PC-3 (cell line): ENCODE measurements at regions not wholly inside any gene's neighbourhood (a gene's known extent, or its start where the extent isn't known, plus 50 kb on each side); places are given as distances from the start of the nearest gene placed in this dataset.
"Not testable (repeated sequence)": the region's sequence is repeated elsewhere in the genome, so short reads cannot be mapped to it uniquely, and the experiment has no call there.

Experiments used
- ATAC-seq: fragments of 200-7000 bp; cut with Tn5 transposase; 2 replicates; pipeline ENCODE4 v1.9.1; 2020; ENCODE audit warnings: mild to moderate bottlenecking, moderate library complexity
- BruUV-seq: library from RNA; stranded (reverse); fragments of 400-500 nt; replicated peaks from 2 replicates; lab custom pipeline; 2021; lab: Mats Ljungman, UMichigan
- CTCF ChIA-PET: fragments of 300-600 bp; sonication (Branson Sonifier 250); formaldehyde crosslinking; loops from one replicate; lab custom pipeline; 2022; ENCODE audit warnings: antibody characterized with exemption; lab: Charles Lee
- POLR2A ChIA-PET: fragments of 300-600 bp; sonication (Branson Sonifier 250); formaldehyde crosslinking; loops from one replicate; lab custom pipeline; 2022; ENCODE audit warnings: antibody characterized with exemption; ENCODE audit not compliant: unreplicated experiment; lab: Charles Lee
- DNase-seq: peaks from one replicate; pipeline ENCODE4 v3.0.0-alpha.2; 2015
- H2AFZ ChIP-seq: fragments of 300-600 bp; sonication (generic); 2 replicates; pipeline ENCODE4 v1.6.0; 2016; ENCODE audit warnings: antibody characterized with exemption, low read length
- H3F3A ChIP-seq: fragments of 300-600 bp; sonication (generic); one replicate; pipeline ENCODE4 v1.6.0; 2017; ENCODE audit warnings: antibody characterized with exemption, low read length, control low read depth, mild to moderate bottlenecking; ENCODE audit not compliant: unreplicated experiment
- H3K27ac ChIP-seq: fragments of 300-600 bp; sonication (generic); 2 replicates; pipeline ENCODE4 v1.5.1; 2016; ENCODE audit warnings: mild to moderate bottlenecking, low read length
- H3K27me3 ChIP-seq: fragments of 300-600 bp; sonication (generic); 2 replicates; pipeline ENCODE4 v1.6.1; 2016; ENCODE audit warnings: low read length, mixed read lengths
- H3K36me3 ChIP-seq: fragments of 300-600 bp; sonication (generic); 2 replicates; pipeline ENCODE4 v1.6.1; 2016; ENCODE audit warnings: low read depth, mixed run types, low read length, mixed read lengths
- H3K4me1 ChIP-seq: fragments of 300-600 bp; sonication (generic); 2 replicates; pipeline ENCODE4 v1.5.1; 2016; ENCODE audit warnings: low read length; ENCODE audit not compliant: insufficient read depth
- H3K4me2 ChIP-seq: fragments of 300-600 bp; sonication (generic); 2 replicates; pipeline ENCODE4 v1.6.0; 2016; ENCODE audit warnings: low read length
- H3K4me3 ChIP-seq: fragments of 300-600 bp; sonication (generic); 2 replicates; pipeline ENCODE4 v1.5.1; 2016; ENCODE audit warnings: mild to moderate bottlenecking, low read length, mixed read lengths
- H3K79me2 ChIP-seq: fragments of 300-600 bp; sonication (generic); 2 replicates; pipeline ENCODE4 v1.6.1; 2017; ENCODE audit warnings: low read length, mixed read lengths
- H3K9ac ChIP-seq: fragments of 300-600 bp; sonication (generic); 2 replicates; pipeline ENCODE4 v1.6.0; 2016; ENCODE audit warnings: mild to moderate bottlenecking, low read length
- H3K9me2 ChIP-seq: fragments of 300-600 bp; sonication (generic); replicated peaks from 2 replicates; pipeline ENCODE4 v1.6.1; 2016; ENCODE audit warnings: mixed run types, low read length, mixed read lengths
- H3K9me3 ChIP-seq: fragments of 300-600 bp; sonication (generic); 2 replicates; pipeline ENCODE4 v1.6.1; 2016; ENCODE audit warnings: low read length, mixed read lengths
- H4K20me1 ChIP-seq: fragments of 300-600 bp; sonication (generic); 2 replicates; pipeline ENCODE4 v1.6.1; 2016; ENCODE audit warnings: low read length, mixed read lengths
- intact Hi-C: fragments of 100-400 bp; cut with micrococcal nuclease; formaldehyde crosslinking; loops from 2 replicates; pipeline ENCODE4 v1.9.0; 2023

- H3K4me1 ChIP-seq, H3K9me2 ChIP-seq, DNase-seq, POLR2A ChIA-PET, H3F3A ChIP-seq, H3K36me3 ChIP-seq, H3K9me3 ChIP-seq, H3K4me2 ChIP-seq, H3K9ac ChIP-seq, BruUV-seq, H3K27ac ChIP-seq, H3K79me2 ChIP-seq, H2AFZ ChIP-seq, ATAC-seq, intact Hi-C loops, H3K4me3 ChIP-seq, H3K27me3 ChIP-seq, CTCF ChIA-PET, H4K20me1 ChIP-seq: not testable (repeated sequence)
These were observed 945.2 kb upstream of the DEFB115 start for GRCh38 chr20:30312220-30312619.

GRCh38 chr20:30313660-30314059 lies 943.8 kb upstream of the DEFB115 start:
- H4K20me1 ChIP-seq, H3K9me3 ChIP-seq, BruUV-seq, ATAC-seq, H3K79me2 ChIP-seq, H3K4me3 ChIP-seq, H3K36me3 ChIP-seq, H3K4me2 ChIP-seq, H3K9ac ChIP-seq, H3K9me2 ChIP-seq, CTCF ChIA-PET, H3K4me1 ChIP-seq, H3F3A ChIP-seq, POLR2A ChIA-PET, H3K27ac ChIP-seq, DNase-seq, H3K27me3 ChIP-seq, intact Hi-C loops, H2AFZ ChIP-seq: not testable (repeated sequence)

- H3K36me3 ChIP-seq, ATAC-seq, H3K9ac ChIP-seq, H3K4me1 ChIP-seq, H3K79me2 ChIP-seq, intact Hi-C loops, H3K4me2 ChIP-seq, CTCF ChIA-PET, H4K20me1 ChIP-seq, H3K4me3 ChIP-seq, H3K9me2 ChIP-seq, H2AFZ ChIP-seq, H3F3A ChIP-seq, H3K27ac ChIP-seq, H3K9me3 ChIP-seq, POLR2A ChIA-PET, BruUV-seq, DNase-seq, H3K27me3 ChIP-seq: not testable (repeated sequence)
These were observed 941.4 kb upstream of the DEFB115 start for GRCh38 chr20:30316063-30316462.

- ATAC-seq, H3K9me3 ChIP-seq, H3F3A ChIP-seq, H2AFZ ChIP-seq, H3K4me2 ChIP-seq, intact Hi-C loops, H3K79me2 ChIP-seq, DNase-seq, CTCF ChIA-PET, H4K20me1 ChIP-seq, BruUV-seq, H3K4me3 ChIP-seq, H3K9ac ChIP-seq, H3K27me3 ChIP-seq, H3K27ac ChIP-seq, H3K9me2 ChIP-seq, H3K4me1 ChIP-seq, POLR2A ChIA-PET, H3K36me3 ChIP-seq: not testable (repeated sequence)
These were observed 940.7 kb upstream of the DEFB115 start for GRCh38 chr20:30316532-30317299.

GRCh38 chr20:30333744-30334143 lies 923.7 kb upstream of the DEFB115 start:
- H3K79me2 ChIP-seq, intact Hi-C loops, POLR2A ChIA-PET, H4K20me1 ChIP-seq, H3F3A ChIP-seq, H3K9me2 ChIP-seq, H3K36me3 ChIP-seq, H3K4me2 ChIP-seq, H3K9me3 ChIP-seq, DNase-seq, BruUV-seq, H3K27ac ChIP-seq, H3K4me3 ChIP-seq, ATAC-seq, H3K9ac ChIP-seq, H3K27me3 ChIP-seq, CTCF ChIA-PET, H3K4me1 ChIP-seq, H2AFZ ChIP-seq: not testable (repeated sequence)

- H3K9ac ChIP-seq, POLR2A ChIA-PET, DNase-seq, ATAC-seq, BruUV-seq, intact Hi-C loops, H3F3A ChIP-seq, H3K9me2 ChIP-seq, H3K36me3 ChIP-seq, H3K27ac ChIP-seq, H3K4me2 ChIP-seq, H3K79me2 ChIP-seq, H2AFZ ChIP-seq, H4K20me1 ChIP-seq, H3K9me3 ChIP-seq, H3K4me3 ChIP-seq, H3K27me3 ChIP-seq, CTCF ChIA-PET, H3K4me1 ChIP-seq: not testable (repeated sequence)
These were observed 919.9 kb upstream of the DEFB115 start for GRCh38 chr20:30337556-30337955.

- intact Hi-C loops, H3K4me1 ChIP-seq, H3K27ac ChIP-seq, H3K36me3 ChIP-seq, H3K79me2 ChIP-seq, CTCF ChIA-PET, H3K4me3 ChIP-seq, POLR2A ChIA-PET, H2AFZ ChIP-seq, H4K20me1 ChIP-seq, H3F3A ChIP-seq, ATAC-seq, BruUV-seq, H3K27me3 ChIP-seq, H3K9me2 ChIP-seq, H3K4me2 ChIP-seq, H3K9me3 ChIP-seq, H3K9ac ChIP-seq: not testable (repeated sequence)
- DNase-seq: peak; percentile 1
These were observed 908.5 kb upstream of the DEFB115 start for GRCh38 chr20:30348932-30349331.
